Body of pancreas (tissue), 4 donors: ENCODE measurements at regions not wholly inside any gene's neighbourhood (a gene's known extent, or its start where the extent isn't known, plus 50 kb on each side); places are given as distances from the start of the nearest gene placed in this dataset. TPM values are rescaled to one million over a fixed set of nuclear protein-coding genes. Genes with fewer than 3 reads are reported as not detected.
"Not testable (repeated sequence)": the region's sequence is repeated elsewhere in the genome, so short reads cannot be mapped to it uniquely, and the experiment has no call there.

ENCODE experiments used
- ATAC-seq: fragments of 150-250 bp; one replicate; pipeline ENCODE4 v1.9.1; 2016
- DNase-seq, 4 donors: peaks; one replicate each; pipeline ENCODE4 v3.0.0-alpha.2; 2019
- H3K27ac ChIP-seq, 4 donors: fragments of 200-600 bp; sonication (generic); 1 replicate in 3 of 4; 2 replicates in 1 of 4; pipeline versions ENCODE4 v1.5.1 to v1.6.1; 2016 to 2019; ENCODE audit warnings: mild to moderate bottlenecking in 1 of 4, mixed read lengths in 1 of 4, moderate library complexity in 1 of 4
- H3K27me3 ChIP-seq, 2 donors: fragments of 200-600 bp; sonication (generic); one replicate each; pipeline ENCODE4 v1.6.0; 2016; ENCODE audit warnings: mild to moderate bottlenecking in 1 of 2
- H3K36me3 ChIP-seq, 2 donors: fragments of 200-600 bp; sonication (generic); replicated peaks in 1 of 2; 2 replicates each; pipeline ENCODE4 v1.5.1; 2016; ENCODE audit warnings: low read depth in 2 of 2; ENCODE audit not compliant: insufficient read depth in 1 of 2
- H3K4me1 ChIP-seq: fragments of 200-600 bp; sonication (generic); one replicate; pipeline ENCODE4 v1.6.0; 2016
- H3K4me3 ChIP-seq, 2 donors: fragments of 200-600 bp; sonication (generic); 1 replicate in 1 of 2; 2 replicates in 1 of 2; pipeline ENCODE4 v1.5.1; 2016 to 2019
- H3K9me3 ChIP-seq, 3 donors: fragments of 200-600 bp; sonication (generic); 1 replicate in 2 of 3; 2 replicates in 1 of 3; pipeline ENCODE4 v1.5.1; 2016
- WGBS, 2 donors: methylation state at CpG; one replicate each; pipeline ENCODE4 v1.1.5; 2017; 5-methylcytosine and 5-hydroxymethylcytosine counted together
- intact Hi-C: fragments of 100-400 bp; cut with DNase I; formaldehyde crosslinking; loops from one replicate; pipeline ENCODE4 v1.15.1; 2023
- small RNA-seq: library from RNA; depleted of rRNA; stranded (forward); fragments of <200 nt; gene quantifications from one replicate; pipeline ENCODE3, GENCODE V24; 2016

DNA sequence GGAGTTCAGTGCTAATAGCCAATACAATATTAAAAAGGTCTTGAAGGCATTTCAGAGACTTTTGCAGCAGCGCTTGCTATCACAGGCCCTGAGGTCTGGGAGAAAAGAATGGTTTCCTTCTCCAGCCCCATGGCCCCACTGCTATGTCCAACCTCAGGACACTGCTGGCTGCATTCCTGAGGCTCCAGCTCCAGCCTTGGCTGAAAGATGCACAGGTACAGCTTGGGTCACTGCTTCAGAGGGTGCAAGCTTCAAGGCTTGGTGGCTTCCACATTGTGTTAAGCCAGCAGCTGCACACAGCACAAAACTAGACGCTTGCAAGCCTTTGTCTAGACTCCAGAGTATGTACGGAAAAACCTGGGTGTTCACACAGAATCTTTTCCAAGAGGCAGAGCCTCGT lies 589.2 kb downstream of the CWH43 start:
- ATAC-seq, DNase-seq, intact Hi-C loops, H3K9me3 ChIP-seq, H3K27ac ChIP-seq, H3K27me3 ChIP-seq, H3K36me3 ChIP-seq, H3K4me1 ChIP-seq, H3K4me3 ChIP-seq: not testable (repeated sequence)
- 26 to 32% methylated on average over 4 of the region's 4 CpGs for WGBS, 2 donors

GRCh38 chr4:49578371-49578770 lies 592.3 kb downstream of the CWH43 start:
- H3K36me3 ChIP-seq, intact Hi-C loops, H3K27ac ChIP-seq, DNase-seq, H3K27me3 ChIP-seq, H3K4me1 ChIP-seq, H3K9me3 ChIP-seq, H3K4me3 ChIP-seq, ATAC-seq: not testable (repeated sequence)
- WGBS, 2 donors = 47 to 62% methylated on average over 2 to 5 of the region's 5 CpGs

GRCh38 chr4:49578899-49579298 lies 592.8 kb downstream of the CWH43 start:
- intact Hi-C loops, H3K27ac ChIP-seq, H3K27me3 ChIP-seq, ATAC-seq, DNase-seq, H3K4me3 ChIP-seq, H3K4me1 ChIP-seq, H3K9me3 ChIP-seq, H3K36me3 ChIP-seq: not testable (repeated sequence)
- 46% methylated on average over 2 of the region's 2 CpGs; no CpG with 5 or more reads in 1 of the 2 donors for WGBS, 2 donors

GRCh38 chr4:49580166-49580565 lies 594.1 kb downstream of the CWH43 start:
- DNase-seq, H3K27me3 ChIP-seq, H3K9me3 ChIP-seq, intact Hi-C loops, H3K4me3 ChIP-seq, ATAC-seq, H3K4me1 ChIP-seq, H3K36me3 ChIP-seq, H3K27ac ChIP-seq: not testable (repeated sequence)
- WGBS, 2 donors = 50 to 57% methylated on average over 5 to 7 of the region's 8 CpGs

DNA sequence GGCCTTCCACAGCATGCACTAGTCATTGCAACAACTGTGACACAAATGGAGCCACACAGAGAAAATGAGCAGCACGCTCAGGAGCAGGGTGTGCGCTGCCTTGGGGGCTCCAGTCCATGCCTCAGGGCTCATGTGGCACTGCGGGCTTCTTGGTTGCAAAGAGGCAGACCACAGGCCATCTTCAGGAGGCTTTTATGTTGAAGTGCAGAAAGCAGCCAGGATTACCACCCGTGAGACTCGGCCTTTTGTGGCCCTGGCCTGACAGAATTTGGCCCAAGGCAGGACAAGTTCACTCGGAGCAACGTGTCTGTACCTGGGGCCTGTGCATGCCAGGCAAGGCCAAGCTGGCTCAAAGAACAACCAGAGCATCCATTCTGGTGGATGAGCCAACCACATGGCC lies 602.3 kb downstream of the CWH43 start:
- H3K27me3 ChIP-seq, intact Hi-C loops, H3K4me1 ChIP-seq, H3K36me3 ChIP-seq, H3K9me3 ChIP-seq, ATAC-seq, H3K27ac ChIP-seq, DNase-seq, H3K4me3 ChIP-seq: not testable (repeated sequence)
- 0% methylated on average over 1 of the region's 7 CpGs; no CpG with 5 or more reads in 1 of the 2 donors for WGBS, 2 donors

DNA sequence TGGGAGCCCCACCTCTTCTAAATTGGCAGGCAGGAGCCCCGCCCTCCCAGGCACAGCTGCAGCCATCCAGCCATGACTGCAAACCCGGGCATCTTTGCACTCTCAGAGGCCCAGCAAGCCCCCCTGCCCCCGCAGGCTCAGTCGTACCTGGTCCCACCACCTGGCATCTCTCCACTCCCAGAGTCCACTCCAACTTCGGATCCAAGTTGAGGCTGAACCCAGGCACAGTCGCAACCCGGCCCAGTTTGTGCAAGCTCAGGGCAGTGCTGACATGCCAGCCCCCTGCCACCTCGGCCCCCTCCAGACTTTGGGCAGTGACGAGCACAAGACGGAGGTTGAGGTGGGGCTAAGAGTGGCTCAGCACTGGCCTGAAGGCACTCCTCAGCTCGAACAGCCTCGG lies 632.4 kb downstream of the CWH43 start:
- ATAC-seq, intact Hi-C loops, H3K4me3 ChIP-seq, H3K27me3 ChIP-seq, H3K9me3 ChIP-seq, DNase-seq, H3K4me1 ChIP-seq, H3K36me3 ChIP-seq, H3K27ac ChIP-seq: not testable (repeated sequence)
- 0 to 41% methylated on average over 1 to 12 of the region's 12 CpGs for WGBS, 2 donors

DNA sequence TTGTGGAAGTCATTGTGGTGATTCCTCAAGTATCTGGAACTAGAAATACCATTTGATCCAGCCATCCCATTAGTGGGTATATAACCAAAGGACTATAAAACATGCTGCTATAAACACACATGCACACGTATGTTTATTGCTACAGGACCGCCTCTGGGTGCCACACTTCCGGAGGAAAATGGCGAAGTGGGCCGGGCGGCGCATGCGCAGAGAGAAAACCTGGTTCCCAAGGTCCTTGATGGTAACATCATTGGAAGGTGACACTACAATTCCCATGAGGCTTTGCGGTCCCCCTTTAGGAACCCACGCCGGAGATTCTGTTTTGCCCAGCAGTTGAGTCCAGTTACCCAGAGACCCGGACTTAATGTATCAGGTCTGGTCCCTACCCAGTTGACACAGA lies 640.4 kb downstream of the CWH43 start:
- ATAC-seq, H3K27ac ChIP-seq, H3K9me3 ChIP-seq, intact Hi-C loops, DNase-seq, H3K4me3 ChIP-seq, H3K4me1 ChIP-seq, H3K36me3 ChIP-seq, H3K27me3 ChIP-seq: not testable (repeated sequence)
- 74% methylated on average over 8 to 10 of the region's 12 CpGs for WGBS, 2 donors

Small RNA genes in the stretch of these regions (small RNA-seq; reads per million reads assigned to genes)
- gene AC119751.2 (not detected), gene AC119751.6 (not detected), gene AC119751.7 (not detected), gene AC119751.8 (not detected)
